B cell (primary cell): ENCODE measurements at regions not wholly inside any gene's neighbourhood (a gene's known extent, or its start where the extent isn't known, plus 50 kb on each side); places are given as distances from the start of the nearest gene placed in this dataset.

Source experiments
- CTCF ChIP-seq: fragments of 200-600 bp; IDR thresholded peaks from one replicate; pipeline ENCODE4 v1.8.0; 2022; ENCODE audit warnings: antibody characterized with exemption, mild to moderate bottlenecking
- EZH2 ChIP-seq: IDR thresholded peaks from 2 replicates; pipeline ENCODE4 v1.6.1; 2012; ENCODE audit warnings: borderline replicate concordance, low read depth, mild to moderate bottlenecking, moderate library complexity, low read length; ENCODE audit not compliant: insufficient read depth, poor library complexity, severe bottlenecking

- TF ChIP-seq CTCF (no peak), EZH2 (no peak)
These were observed 53.5 kb upstream of the DBX1 start for GRCh38 chr11:20213790-20214189.
